ENCODE measurements at regions not wholly inside any gene's neighbourhood (a gene's known extent, or its start where the extent isn't known, plus 50 kb on each side); places are given as distances from the start of the nearest gene placed in this dataset.

GRCh38 chr9:115425601-115426000, 307.6 kb upstream of the TNC start:
- Histone ChIP-seq H3K9ac (ENCODE audit: low read depth in 1 of 2, low read length in 2 of 2) (no peak overlapping the region), H3K4me3 (ENCODE audit: low read depth in 1 of 2, low read length in 2 of 2) (no peak overlapping the region), H3K27ac (ENCODE audit: low read depth, low read length) (no peak overlapping the region), H3K27me3 (ENCODE audit: control insufficient read depth in 1 of 2, insufficient read depth in 2 of 2, low read length in 2 of 2) (no peaks in the 10 kb centered on the region), H3K4me1 (ENCODE audit: control insufficient read depth in 1 of 2, insufficient read depth in 2 of 2, low read length in 2 of 2) (peaks cover 3 to 4% of the 10 kb centered on the region in 2 donors), H3K36me3 (ENCODE audit: control insufficient read depth in 1 of 2, insufficient read depth in 2 of 2, low read length in 2 of 2) (no peaks in the 10 kb centered on the region), H3K9me3 (ENCODE audit: control insufficient read depth in 1 of 2, low read length in 2 of 2) (peaks cover 8 to 9% of the 10 kb centered on the region in 2 donors)

DNA sequence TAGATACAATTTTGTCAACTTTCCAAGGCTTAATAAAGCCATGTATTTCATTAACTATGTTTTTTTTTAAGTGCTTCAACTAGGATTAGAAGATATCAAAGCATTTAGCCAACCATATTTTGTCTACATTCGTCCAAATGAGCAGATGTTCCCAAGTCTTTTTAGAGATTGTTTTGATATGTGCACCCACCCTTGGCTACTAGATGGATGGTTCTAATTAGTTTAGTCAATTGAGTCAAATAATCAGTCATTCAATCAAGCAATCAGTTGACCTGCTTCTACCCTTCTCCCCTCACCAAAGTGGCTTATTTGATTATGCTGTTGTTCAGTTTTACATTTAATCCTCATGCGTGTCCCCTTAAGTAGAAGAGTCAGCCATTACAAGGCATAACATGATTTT, 319.5 kb upstream of the TNC start:
- H3K9ac ChIP-seq (ENCODE audit: low read depth in 1 of 2, low read length in 2 of 2) = no peak overlapping the region
- H3K4me3 ChIP-seq (ENCODE audit: low read depth in 1 of 2, low read length in 2 of 2) = no peak overlapping the region
- H3K27me3 ChIP-seq (ENCODE audit: control insufficient read depth in 1 of 2, insufficient read depth in 2 of 2, low read length in 2 of 2) = no peaks in the 10 kb centered on the region
- H3K4me1 ChIP-seq (ENCODE audit: control insufficient read depth in 1 of 2, insufficient read depth in 2 of 2, low read length in 2 of 2) = no peaks in the 10 kb centered on the region
- H3K9me3 ChIP-seq (ENCODE audit: control insufficient read depth in 1 of 2, low read length in 2 of 2) = peaks cover 0 to 4% of the 10 kb centered on the region in 2 donors
- H3K27ac ChIP-seq (ENCODE audit: low read depth, low read length) = no peak overlapping the region
- H3K36me3 ChIP-seq (ENCODE audit: control insufficient read depth in 1 of 2, insufficient read depth in 2 of 2, low read length in 2 of 2) = no peaks in the 10 kb centered on the region

DNA sequence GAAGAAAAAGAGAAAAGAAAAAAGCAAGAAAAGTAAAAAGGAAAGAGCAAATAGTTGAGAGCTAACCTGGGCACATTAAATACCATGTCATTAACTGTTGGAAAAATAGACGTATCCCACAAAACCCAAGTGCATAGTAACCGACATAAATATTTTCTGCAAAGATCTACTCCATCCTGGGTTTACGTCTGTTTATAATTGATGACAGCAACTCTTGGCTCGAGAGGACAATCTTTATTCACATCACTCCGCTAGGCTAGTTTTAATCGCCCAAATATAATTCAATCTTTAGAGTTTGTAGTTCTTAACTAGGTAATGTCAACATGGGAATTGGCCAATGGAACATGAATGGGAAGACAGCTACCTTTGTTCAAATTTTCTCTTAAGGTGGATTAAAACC, 321.7 kb upstream of the TNC start:
- Histone ChIP-seq H3K27me3 (ENCODE audit: control insufficient read depth in 1 of 2, insufficient read depth in 2 of 2, low read length in 2 of 2) (no peaks in the 10 kb centered on the region), H3K9ac (ENCODE audit: low read depth in 1 of 2, low read length in 2 of 2) (no peak overlapping the region), H3K4me3 (ENCODE audit: low read depth in 1 of 2, low read length in 2 of 2) (no peak overlapping the region), H3K36me3 (ENCODE audit: control insufficient read depth in 1 of 2, insufficient read depth in 2 of 2, low read length in 2 of 2) (no peaks in the 10 kb centered on the region), H3K4me1 (ENCODE audit: control insufficient read depth in 1 of 2, insufficient read depth in 2 of 2, low read length in 2 of 2) (no peaks in the 10 kb centered on the region), H3K9me3 (ENCODE audit: control insufficient read depth in 1 of 2, low read length in 2 of 2) (peaks cover 0 to 2% of the 10 kb centered on the region in 2 donors), H3K27ac (ENCODE audit: low read depth, low read length) (no peak overlapping the region)

GRCh38 chr9:115442054-115442453, 324.1 kb upstream of the TNC start:
- H3K9ac ChIP-seq (ENCODE audit: low read depth in 1 of 2, low read length in 2 of 2) = no peak overlapping the region
- H3K36me3 ChIP-seq (ENCODE audit: control insufficient read depth in 1 of 2, insufficient read depth in 2 of 2, low read length in 2 of 2) = no peaks in the 10 kb centered on the region
- H3K27me3 ChIP-seq (ENCODE audit: control insufficient read depth in 1 of 2, insufficient read depth in 2 of 2, low read length in 2 of 2) = no peaks in the 10 kb centered on the region
- no peak overlapping the region for H3K27ac ChIP-seq (ENCODE audit: low read depth, low read length)
- no peaks in the 10 kb centered on the region for H3K9me3 ChIP-seq (ENCODE audit: control insufficient read depth in 1 of 2, low read length in 2 of 2)
- H3K4me1 ChIP-seq (ENCODE audit: control insufficient read depth in 1 of 2, insufficient read depth in 2 of 2, low read length in 2 of 2) = no peaks in the 10 kb centered on the region
- no peak overlapping the region for H3K4me3 ChIP-seq (ENCODE audit: low read depth in 1 of 2, low read length in 2 of 2)

GRCh38 chr9:115443890-115444289, 325.9 kb upstream of the TNC start:
- H3K9me3 ChIP-seq (ENCODE audit: control insufficient read depth in 1 of 2, low read length in 2 of 2) = no peaks in the 10 kb centered on the region
- no peak overlapping the region for H3K4me3 ChIP-seq (ENCODE audit: low read depth in 1 of 2, low read length in 2 of 2)
- no peaks in the 10 kb centered on the region for H3K36me3 ChIP-seq (ENCODE audit: control insufficient read depth in 1 of 2, insufficient read depth in 2 of 2, low read length in 2 of 2)
- H3K9ac ChIP-seq (ENCODE audit: low read depth in 1 of 2, low read length in 2 of 2) = no peak overlapping the region
- H3K27me3 ChIP-seq (ENCODE audit: control insufficient read depth in 1 of 2, insufficient read depth in 2 of 2, low read length in 2 of 2) = no peaks in the 10 kb centered on the region
- H3K4me1 ChIP-seq (ENCODE audit: control insufficient read depth in 1 of 2, insufficient read depth in 2 of 2, low read length in 2 of 2) = no peaks in the 10 kb centered on the region
- no peak overlapping the region for H3K27ac ChIP-seq (ENCODE audit: low read depth, low read length)

DNA sequence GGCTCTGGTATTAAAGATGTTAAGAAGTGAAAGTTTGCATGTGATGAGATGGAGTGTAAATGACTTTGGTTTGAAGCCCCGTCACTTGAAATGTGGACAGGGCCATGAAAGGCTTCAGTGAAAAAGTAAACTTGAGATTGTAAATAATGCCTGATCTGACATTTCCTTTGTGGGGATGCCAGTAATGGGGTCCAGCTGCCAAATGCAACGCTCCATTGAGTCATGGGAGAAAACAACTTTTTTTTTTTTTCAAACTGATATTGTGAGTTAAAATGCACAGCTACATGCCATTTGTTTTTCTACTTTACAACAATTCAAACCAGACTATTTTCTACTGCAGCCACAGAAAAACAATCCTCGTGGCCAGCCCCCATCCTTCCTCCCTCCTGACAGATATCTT, 327.0 kb upstream of the TNC start:
- Histone ChIP-seq H3K9me3 (ENCODE audit: control insufficient read depth in 1 of 2, low read length in 2 of 2) (no peaks in the 10 kb centered on the region), H3K36me3 (ENCODE audit: control insufficient read depth in 1 of 2, insufficient read depth in 2 of 2, low read length in 2 of 2) (no peaks in the 10 kb centered on the region), H3K4me3 (ENCODE audit: low read depth in 1 of 2, low read length in 2 of 2) (no peak overlapping the region), H3K9ac (ENCODE audit: low read depth in 1 of 2, low read length in 2 of 2) (no peak overlapping the region), H3K27me3 (ENCODE audit: control insufficient read depth in 1 of 2, insufficient read depth in 2 of 2, low read length in 2 of 2) (no peaks in the 10 kb centered on the region), H3K27ac (ENCODE audit: low read depth, low read length) (no peak overlapping the region), H3K4me1 (ENCODE audit: control insufficient read depth in 1 of 2, insufficient read depth in 2 of 2, low read length in 2 of 2) (no peaks in the 10 kb centered on the region)

DNA sequence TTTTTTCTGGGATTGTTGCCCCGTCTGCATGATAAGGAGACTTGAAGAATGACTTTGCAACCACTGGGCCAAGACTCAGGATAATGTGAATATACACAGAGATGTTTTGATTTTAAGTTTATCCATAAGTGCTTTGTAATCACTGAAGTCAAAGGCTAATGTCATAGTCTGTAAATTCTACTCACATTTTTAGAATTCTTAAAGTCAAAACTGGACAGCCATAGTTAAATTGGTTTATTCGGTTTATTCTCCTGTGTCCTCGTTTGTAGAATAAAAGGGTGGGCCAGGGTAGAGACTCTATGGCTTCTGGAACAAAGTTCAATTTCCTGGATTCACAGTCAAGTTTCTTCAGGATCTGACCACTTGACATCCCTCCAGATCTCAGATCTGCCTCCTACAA, 327.7 kb upstream of the TNC start:
- Histone ChIP-seq H3K27me3 (ENCODE audit: control insufficient read depth in 1 of 2, insufficient read depth in 2 of 2, low read length in 2 of 2) (no peaks in the 10 kb centered on the region), H3K27ac (ENCODE audit: low read depth, low read length) (no peak overlapping the region), H3K9ac (ENCODE audit: low read depth in 1 of 2, low read length in 2 of 2) (no peak overlapping the region), H3K4me1 (ENCODE audit: control insufficient read depth in 1 of 2, insufficient read depth in 2 of 2, low read length in 2 of 2) (no peaks in the 10 kb centered on the region), H3K36me3 (ENCODE audit: control insufficient read depth in 1 of 2, insufficient read depth in 2 of 2, low read length in 2 of 2) (no peaks in the 10 kb centered on the region), H3K9me3 (ENCODE audit: control insufficient read depth in 1 of 2, low read length in 2 of 2) (no peaks in the 10 kb centered on the region), H3K4me3 (ENCODE audit: low read depth in 1 of 2, low read length in 2 of 2) (no peak overlapping the region)

DNA sequence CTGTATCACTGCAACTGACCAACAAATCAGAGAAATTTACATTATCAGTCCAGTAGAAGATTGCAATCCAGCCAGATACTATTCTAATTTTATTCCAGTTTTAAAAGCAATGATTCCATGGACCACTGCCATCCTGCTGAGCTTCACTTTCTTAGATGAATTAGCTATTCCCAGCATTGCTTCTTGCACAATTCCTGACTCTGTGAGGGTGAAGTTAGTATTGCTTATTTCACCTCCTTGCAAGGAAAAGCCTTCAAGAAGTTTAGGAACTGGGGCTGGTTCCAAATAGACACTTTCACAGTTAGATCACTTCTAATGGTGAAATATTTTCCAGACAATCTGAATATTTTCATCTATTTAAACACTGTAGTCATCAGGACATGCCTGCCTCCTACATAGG, 338.6 kb upstream of the TNC start:
- Histone ChIP-seq H3K9me3 (ENCODE audit: control insufficient read depth in 1 of 2, low read length in 2 of 2) (no peaks in the 10 kb centered on the region), H3K9ac (ENCODE audit: low read depth in 1 of 2, low read length in 2 of 2) (no peak overlapping the region), H3K4me3 (ENCODE audit: low read depth in 1 of 2, low read length in 2 of 2) (no peak overlapping the region), H3K27ac (ENCODE audit: low read depth, low read length) (no peak overlapping the region), H3K36me3 (ENCODE audit: control insufficient read depth in 1 of 2, insufficient read depth in 2 of 2, low read length in 2 of 2) (no peaks in the 10 kb centered on the region), H3K27me3 (ENCODE audit: control insufficient read depth in 1 of 2, insufficient read depth in 2 of 2, low read length in 2 of 2) (no peaks in the 10 kb centered on the region), H3K4me1 (ENCODE audit: control insufficient read depth in 1 of 2, insufficient read depth in 2 of 2, low read length in 2 of 2) (no peaks in the 10 kb centered on the region)

- no peak overlapping the region for H3K27ac ChIP-seq (ENCODE audit: low read depth, low read length)
- H3K9ac ChIP-seq (ENCODE audit: low read depth in 1 of 2, low read length in 2 of 2) = no peak overlapping the region
Observed at GRCh38 chr9:115461280-115461679, 343.3 kb upstream of the TNC start.

GRCh38 chr9:115462623-115463022, 344.7 kb upstream of the TNC start:
- H3K9ac ChIP-seq (ENCODE audit: low read depth in 1 of 2, low read length in 2 of 2) = no peak overlapping the region
- H3K36me3 ChIP-seq (ENCODE audit: control insufficient read depth in 1 of 2, insufficient read depth in 2 of 2, low read length in 2 of 2) = no peaks in the 10 kb centered on the region
- H3K4me1 ChIP-seq (ENCODE audit: control insufficient read depth in 1 of 2, insufficient read depth in 2 of 2, low read length in 2 of 2) = no peaks in the 10 kb centered on the region
- no peaks in the 10 kb centered on the region for H3K9me3 ChIP-seq (ENCODE audit: control insufficient read depth in 1 of 2, low read length in 2 of 2)
- no peak overlapping the region for H3K27ac ChIP-seq (ENCODE audit: low read depth, low read length)
- no peak overlapping the region for H3K4me3 ChIP-seq (ENCODE audit: low read depth in 1 of 2, low read length in 2 of 2)
- H3K27me3 ChIP-seq (ENCODE audit: control insufficient read depth in 1 of 2, insufficient read depth in 2 of 2, low read length in 2 of 2) = no peaks in the 10 kb centered on the region

More at GRCh38 chr9:115461280-115461679, 343.3 kb upstream of the TNC start:
- no peaks in the 10 kb centered on the region for H3K36me3 ChIP-seq (ENCODE audit: control insufficient read depth in 1 of 2, insufficient read depth in 2 of 2, low read length in 2 of 2)
- no peaks in the 10 kb centered on the region for H3K4me1 ChIP-seq (ENCODE audit: control insufficient read depth in 1 of 2, insufficient read depth in 2 of 2, low read length in 2 of 2)
- H3K27me3 ChIP-seq (ENCODE audit: control insufficient read depth in 1 of 2, insufficient read depth in 2 of 2, low read length in 2 of 2) = no peaks in the 10 kb centered on the region
- H3K4me3 ChIP-seq (ENCODE audit: low read depth in 1 of 2, low read length in 2 of 2) = no peak overlapping the region
- no peaks in the 10 kb centered on the region for H3K9me3 ChIP-seq (ENCODE audit: control insufficient read depth in 1 of 2, low read length in 2 of 2)

DNA sequence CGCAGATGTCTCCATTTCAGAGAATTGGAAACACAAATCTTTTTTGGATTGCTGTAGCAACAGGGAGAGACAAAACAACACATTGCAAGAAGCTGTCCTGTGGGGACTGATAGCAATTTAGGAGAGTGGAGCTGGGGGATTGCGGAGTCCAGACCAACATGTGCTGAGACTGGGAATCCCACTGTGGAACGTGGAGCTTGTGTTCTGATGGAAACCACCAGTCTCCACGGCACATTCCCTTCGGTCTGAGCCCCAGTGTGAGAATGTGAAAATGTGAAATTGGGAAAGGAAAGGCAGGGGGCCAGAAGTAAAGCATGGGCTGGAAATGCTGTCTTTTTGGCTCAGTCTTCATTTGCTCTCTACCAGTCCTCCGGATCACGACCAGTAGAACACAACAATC, 348.8 kb upstream of the TNC start:
- Histone ChIP-seq H3K9ac (ENCODE audit: low read depth in 1 of 2, low read length in 2 of 2) (no peak overlapping the region), H3K27ac (ENCODE audit: low read depth, low read length) (no peak overlapping the region), H3K4me1 (ENCODE audit: control insufficient read depth in 1 of 2, insufficient read depth in 2 of 2, low read length in 2 of 2) (no peaks in the 10 kb centered on the region), H3K9me3 (ENCODE audit: control insufficient read depth in 1 of 2, low read length in 2 of 2) (peaks cover 0 to 4% of the 10 kb centered on the region in 2 donors), H3K4me3 (ENCODE audit: low read depth in 1 of 2, low read length in 2 of 2) (no peak overlapping the region), H3K27me3 (ENCODE audit: control insufficient read depth in 1 of 2, insufficient read depth in 2 of 2, low read length in 2 of 2) (no peaks in the 10 kb centered on the region), H3K36me3 (ENCODE audit: control insufficient read depth in 1 of 2, insufficient read depth in 2 of 2, low read length in 2 of 2) (no peaks in the 10 kb centered on the region)
